GM19395 (cell line): ENCODE measurements at regions not wholly inside any gene's neighbourhood (a gene's known extent, or its start where the extent isn't known, plus 50 kb on each side); places are given as distances from the start of the nearest gene placed in this dataset.
"Not testable (repeated sequence)": the region's sequence is repeated elsewhere in the genome, so short reads cannot be mapped to it uniquely, and the experiment has no call there.

Experiments used
- ATAC-seq: cut with Tn5 transposase; IDR thresholded peaks from one replicate; pipeline ENCODE4 v1.9.1; 2021; ENCODE audit warnings: mild to moderate bottlenecking, moderate library complexity; ENCODE audit not compliant: unreplicated experiment

DNA sequence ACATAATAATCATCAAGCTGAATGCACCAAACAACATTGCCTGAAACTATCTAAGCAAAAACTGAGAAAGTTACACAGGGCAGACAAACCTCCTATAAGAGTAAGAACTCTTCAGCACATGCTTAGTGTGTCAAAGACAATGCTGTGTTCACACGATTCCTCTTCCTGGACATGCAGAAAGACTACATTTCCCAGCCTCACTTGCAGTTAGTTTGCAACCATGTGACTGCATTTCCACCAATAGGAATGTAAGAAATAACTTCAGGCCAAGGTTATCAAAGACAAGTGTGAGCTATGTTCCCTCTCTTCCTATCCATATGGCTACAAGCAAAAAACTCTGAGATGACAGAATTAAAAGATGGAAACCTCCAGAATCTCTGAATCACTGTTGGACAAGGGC is 109.8 kb downstream of the OTOP1 start:
- not testable (repeated sequence) for ATAC-seq

GRCh38 chr4:4134368-4134767 is 92.4 kb downstream of the OTOP1 start:
- ATAC-seq, result not testable (repeated sequence)

DNA sequence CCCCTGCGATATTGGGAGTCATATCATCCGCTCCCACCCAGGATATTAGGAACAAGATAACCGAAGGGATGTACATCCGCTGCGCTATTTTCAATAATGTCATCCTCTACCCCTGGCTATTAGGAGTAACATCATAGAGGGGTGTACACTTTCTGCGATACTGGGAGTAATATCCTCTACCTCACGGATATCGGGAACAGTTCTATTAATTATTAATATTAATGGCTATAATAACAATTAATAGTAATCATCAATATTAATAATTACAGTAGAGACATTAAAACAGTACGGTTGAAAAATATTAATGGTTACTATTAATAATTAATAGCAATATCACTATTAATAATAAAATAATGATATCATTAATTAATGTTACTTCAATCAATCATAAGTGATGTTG is 90.1 kb downstream of the OTOP1 start:
- not testable (repeated sequence) for ATAC-seq
